Left ventricle myocardium superior (tissue), 1 donor: ENCODE measurements at regions not wholly inside any gene's neighbourhood (a gene's known extent, or its start where the extent isn't known, plus 50 kb on each side); places are given as distances from the start of the nearest gene placed in this dataset.

Experiments used
- ATAC-seq: fragments of 200-7000 bp; cut with Tn5 transposase; one replicate; pipeline ENCODE4 v1.9.1; 2020; ENCODE audit warnings: mild to moderate bottlenecking, moderate library complexity
- DNase-seq: peaks from one replicate; pipeline ENCODE4 v3.0.0-alpha.2; 2020
- intact Hi-C: fragments of 100-400 bp; cut with micrococcal nuclease; formaldehyde crosslinking; loops from one replicate; pipeline ENCODE4 v1.11.0; 2022
- donor health status: DM: no; HTN: yes; CAD: no; lungs with severe emphysema.

DNA sequence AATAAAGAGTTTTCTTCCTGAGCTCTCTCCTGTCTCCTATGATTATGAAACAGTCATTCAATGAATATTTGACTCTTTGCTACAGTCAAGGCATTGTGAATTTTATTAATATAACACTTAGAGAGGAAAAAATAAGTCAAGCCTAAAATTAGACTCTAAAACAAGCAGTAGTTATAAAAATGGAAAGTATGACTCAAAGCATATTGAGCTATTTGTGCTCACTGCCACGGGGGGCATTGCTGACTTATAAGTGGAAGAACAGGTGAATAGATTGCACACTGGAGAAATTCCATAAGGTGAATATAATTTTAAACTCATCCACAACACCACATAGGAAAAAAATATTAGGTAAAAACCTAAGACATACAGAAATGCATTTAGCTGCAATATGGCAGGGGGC is 87.7 kb upstream of the CCDC196 start:
- intact Hi-C loops: no loop called here
- no peak for DNase-seq
- ATAC-seq: peak; percentile 62

DNA sequence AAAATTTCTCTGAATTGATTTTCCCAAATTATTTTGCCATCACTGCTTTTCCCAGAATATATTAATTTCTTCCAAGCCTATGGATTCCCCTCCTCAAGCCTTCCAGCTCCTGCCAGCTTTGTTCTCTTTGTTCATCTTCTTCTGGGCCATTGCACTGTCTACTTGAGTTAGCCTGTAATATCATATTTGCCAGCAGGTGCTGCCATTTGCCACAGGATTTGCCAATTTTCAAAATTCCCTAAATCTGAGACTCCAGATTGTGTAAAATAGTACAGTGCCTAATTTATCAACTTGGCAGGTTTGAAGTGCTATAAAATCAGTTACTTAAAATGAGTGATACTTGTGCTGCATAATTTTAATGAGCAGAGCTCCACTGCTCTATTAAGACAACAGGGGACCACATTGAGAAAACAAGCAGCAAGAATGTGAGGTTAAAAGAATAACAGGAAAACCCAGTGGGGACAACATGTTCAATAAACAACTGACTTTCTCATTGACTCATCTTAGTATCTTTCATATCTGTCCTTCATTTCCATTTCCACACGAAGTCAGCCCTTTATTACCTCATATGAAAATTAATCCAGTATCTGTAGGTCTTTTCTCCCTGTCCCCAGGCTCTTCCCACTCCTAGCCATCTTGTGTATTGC is 84.6 kb upstream of the CCDC196 start:
- intact Hi-C loops: no loop called here
- ATAC-seq: peak; percentile 63

DNA sequence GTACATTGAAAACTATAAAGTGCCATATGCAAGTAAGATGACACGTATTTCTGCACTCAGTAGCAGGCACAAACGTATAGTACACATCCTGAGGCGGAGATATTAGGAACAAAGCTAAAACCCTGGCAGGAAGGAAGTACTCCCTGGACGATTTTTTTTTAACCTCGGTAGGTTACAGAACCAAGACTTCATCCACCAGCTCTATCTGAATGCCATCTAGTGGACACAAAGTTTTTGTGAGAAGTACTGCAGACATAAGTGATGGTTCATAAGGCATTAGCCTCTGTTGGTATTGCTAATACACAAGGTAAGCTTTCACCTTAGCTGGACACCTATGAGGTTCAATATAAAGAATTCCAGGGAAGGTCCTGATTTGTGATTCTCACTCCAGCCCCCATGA is 83.0 kb upstream of the CCDC196 start:
- no peak for DNase-seq
- intact Hi-C loops: no loop called here
- peak; percentile 43 for ATAC-seq

More for the DNA sequence above, 84.6 kb upstream of the CCDC196 start:
- DNase-seq: no peak

DNA sequence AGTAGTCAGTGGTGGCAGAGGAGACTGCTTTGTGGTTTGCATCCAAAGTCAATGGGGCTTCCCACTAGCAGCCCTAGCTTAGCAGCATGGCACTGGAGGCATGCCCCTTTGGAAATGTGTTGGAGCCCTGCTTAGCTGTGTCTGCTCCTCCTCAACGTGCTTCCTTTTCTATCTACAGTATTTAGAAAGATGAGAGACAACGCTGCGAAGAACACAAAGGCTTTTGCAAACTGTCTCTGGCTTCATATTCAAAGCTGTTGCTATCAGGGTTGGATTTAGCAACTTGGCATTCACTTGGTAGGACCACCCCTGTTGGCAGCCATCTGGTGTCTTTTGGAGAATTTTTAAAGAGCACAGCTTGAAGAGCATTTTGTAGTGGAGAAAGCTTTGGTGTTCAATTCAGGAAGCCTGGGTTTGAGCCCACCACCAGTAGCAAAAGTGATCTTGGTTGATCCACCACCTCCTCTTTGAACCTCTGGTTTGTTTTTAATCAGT is 82.1 kb upstream of the CCDC196 start:
- intact Hi-C loops: no loop called here
- no peak for DNase-seq
- ATAC-seq: no peak

DNA sequence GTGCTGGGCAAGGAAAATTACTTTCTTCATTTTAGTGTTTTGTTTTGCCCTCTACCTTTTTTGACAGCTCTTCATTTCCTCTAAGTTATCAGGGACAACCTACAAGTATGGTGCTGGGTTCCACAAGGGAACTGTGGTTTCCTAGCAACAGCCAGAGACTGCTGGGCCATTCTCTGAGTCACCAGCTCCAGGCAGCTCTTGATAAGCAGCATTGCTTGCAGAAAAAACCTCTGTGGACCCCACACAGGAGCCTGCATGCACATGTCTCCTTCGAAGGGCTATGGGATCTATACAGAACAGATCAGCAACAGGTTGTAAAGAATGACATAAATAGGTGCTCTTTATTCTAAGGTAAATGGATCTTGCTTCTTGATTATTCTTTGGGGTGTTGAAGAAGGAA is 81.0 kb upstream of the CCDC196 start:
- peak; percentile 57 for ATAC-seq

DNA sequence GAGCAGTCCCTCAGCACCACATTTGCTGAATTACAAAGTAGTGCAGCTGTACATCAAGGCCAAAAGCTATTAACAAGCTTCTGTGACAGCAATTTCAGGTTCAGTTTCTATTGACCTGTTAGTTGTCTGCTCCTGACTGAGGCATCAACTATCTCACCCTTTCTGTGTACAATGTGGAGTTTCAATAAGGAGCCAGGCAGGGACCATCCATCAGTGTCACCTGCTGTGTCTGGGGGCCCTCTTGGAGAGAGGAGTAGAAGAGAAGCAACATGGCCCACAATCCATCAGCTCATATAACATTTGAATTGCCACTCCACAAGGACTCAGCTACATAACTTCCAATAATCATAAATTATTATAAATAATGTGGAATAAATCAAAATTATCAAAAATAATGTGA is 72.3 kb upstream of the CCDC196 start:
- intact Hi-C loops: no loop called here
- ATAC-seq (no peak), DNase-seq (no peak)

More for the DNA sequence above, 81.0 kb upstream of the CCDC196 start:
- intact Hi-C loops: no loop called here
- DNase-seq: no peak

DNA sequence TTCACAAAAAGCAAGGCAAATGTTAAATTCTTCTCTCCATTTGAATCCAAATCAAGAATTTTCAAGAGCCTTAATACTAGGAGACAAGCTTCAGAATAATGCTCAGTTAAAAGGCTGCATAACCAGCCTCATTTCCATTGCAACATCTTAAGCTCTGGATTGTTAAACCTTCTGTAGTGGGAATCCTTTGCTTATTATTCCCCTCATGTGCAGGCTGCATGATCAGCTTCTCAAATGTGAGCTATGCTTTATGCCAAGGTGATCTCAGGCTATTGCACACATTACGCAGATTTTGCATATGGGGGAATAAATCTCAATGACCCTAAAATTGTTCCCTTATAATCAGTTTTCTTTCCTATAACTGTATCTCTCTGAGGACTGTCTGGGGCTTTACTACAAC is 71.7 kb upstream of the CCDC196 start:
- intact Hi-C loops: no loop called here

DNA sequence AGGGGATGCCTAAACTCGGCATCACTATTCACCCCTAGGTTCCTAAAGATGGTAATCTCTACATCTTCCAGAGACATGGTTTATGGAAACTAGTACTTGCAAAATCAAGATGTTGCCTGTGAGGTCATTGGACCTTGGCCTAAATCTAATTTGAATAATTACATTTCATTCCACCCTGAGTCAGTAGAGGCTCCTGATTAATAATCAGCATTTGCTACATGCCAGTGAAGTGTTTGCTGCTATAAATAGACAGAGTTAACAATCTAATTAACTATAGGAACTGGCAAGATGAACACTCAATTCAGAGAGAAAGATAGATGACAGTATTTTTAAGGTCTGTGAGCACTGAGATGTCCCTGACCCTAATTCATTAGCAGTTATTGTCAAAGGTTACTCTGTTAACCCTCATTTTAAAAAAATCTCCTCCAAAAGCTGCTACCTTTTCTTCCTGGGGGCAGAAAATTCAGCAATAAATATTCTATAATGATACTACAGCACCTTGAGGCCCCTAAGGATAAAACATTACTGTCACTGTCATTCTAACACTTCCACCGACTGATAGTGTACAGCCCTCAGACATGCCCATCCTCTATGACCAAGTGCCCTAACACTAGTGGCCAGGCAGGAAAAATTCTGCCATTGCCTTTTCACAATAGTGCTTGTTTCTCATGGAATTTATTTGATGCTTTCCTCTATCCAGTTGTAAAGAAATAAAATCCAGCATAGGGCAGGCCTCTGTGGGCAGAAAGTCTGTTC is 65.7 kb upstream of the CCDC196 start:
- DNase-seq: no peak
- ATAC-seq: no peak
- intact Hi-C loops: no loop called here

More for the DNA sequence above, 71.7 kb upstream of the CCDC196 start:
- no peak for ATAC-seq
- no peak for DNase-seq

DNA sequence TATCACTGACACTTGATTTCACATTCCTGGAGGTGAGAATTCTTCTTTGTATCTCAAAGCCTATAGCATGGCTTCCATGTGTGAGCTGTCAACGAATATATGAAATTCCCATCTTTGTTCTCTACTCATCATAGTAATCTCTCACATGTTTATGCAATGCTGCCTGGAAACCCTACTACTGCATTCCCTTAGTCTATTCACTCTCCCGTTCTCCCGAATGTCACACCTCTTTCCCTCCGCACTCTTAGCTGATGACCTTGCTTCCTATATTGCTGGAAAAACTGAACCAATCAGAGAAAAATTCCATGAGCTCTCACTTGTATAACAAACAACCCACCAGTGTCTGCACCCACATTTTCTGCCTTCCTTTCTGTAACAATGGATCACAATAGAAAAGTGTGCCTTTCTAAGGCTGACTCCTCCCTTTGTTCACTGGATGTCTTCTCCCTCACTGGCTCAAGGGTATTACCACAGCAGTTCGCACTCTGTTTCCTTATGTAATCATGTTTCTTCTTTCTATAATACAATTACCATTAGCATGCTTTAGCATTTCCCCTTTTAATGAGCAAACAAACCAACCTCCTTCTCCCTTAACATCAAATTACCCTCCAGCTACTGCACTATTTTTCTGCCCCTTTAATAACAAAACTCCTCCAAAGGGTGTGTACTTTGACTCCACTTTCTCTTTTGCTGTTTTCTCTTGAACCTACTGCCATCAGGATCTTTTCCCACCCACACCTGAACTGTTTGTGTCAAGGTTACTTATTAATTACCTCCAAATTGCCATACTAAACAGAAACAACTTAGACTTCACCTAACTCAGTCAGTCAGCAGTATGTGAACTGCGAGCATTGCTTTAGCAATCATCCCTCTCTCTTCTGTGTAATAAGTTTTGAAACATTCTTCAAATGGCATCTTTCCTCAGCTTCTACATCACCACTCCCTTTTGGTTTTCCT is 63.9 kb upstream of the CCDC196 start:
- DNase-seq: no peak
- ATAC-seq: no peak
- intact Hi-C loops: no loop called here

DNA sequence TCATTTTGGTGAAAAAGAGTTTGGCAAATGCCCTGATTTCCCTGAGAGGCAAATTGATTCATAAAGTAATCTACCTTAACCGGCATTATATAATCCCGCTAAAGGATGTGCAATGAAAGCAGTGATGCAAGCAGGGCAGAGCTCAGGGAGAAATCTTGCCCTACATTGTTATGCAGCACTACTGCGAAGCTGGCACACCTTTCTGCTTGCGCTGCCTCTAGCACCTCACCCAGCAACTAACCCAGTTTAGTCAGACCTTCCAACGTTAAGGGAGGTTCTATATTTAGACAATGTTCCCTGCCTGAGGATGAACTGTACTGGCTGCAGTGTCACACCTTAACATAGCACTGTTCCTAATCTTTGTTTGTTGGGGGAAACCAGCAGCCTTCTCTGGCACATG is 60.8 kb upstream of the CCDC196 start:
- ATAC-seq (peak; percentile 97), DNase-seq (peak; percentile 61)
- intact Hi-C loops: no loop called here

DNA sequence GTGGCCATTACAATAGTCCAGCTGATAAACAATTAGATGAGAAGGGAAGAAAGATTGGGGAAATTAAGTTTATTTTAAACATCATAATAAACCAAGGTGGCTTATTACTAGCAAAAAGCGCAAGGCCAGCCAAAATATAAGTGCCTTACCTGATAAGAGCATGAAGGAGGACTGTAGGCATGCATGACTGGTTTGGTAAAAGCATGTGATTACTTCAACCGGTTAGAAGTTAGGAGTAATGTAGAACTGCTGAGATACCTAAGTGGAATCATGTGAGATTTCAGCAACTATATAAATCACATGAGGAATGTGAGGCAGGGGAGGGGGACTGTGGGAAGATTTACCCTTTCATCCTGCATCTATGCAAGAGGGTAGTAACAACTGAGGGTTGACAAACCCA is 59.7 kb upstream of the CCDC196 start:
- intact Hi-C loops: no loop called here
- peak; percentile 81 for ATAC-seq
- no peak for DNase-seq

DNA sequence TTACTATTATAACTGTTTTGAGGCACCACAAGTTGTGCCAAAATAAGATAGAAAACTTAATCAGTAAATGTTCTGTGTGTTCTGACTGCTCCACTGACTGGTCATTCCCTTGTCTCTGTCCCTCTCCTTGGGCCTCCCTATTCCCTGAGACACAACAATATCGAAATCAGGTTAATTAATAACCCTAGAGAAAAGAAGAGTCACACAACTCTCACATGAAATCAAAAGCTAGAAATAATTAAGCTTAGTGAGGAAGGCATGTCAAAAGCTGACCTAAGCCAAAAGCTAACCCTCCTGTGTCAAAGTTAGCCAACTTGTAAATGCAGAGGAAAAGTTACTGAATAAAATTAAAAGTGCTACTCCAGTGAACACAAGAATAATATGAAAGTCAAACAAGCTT is 53.8 kb upstream of the CCDC196 start:
- intact Hi-C loops: no loop called here
- no peak for DNase-seq
- ATAC-seq: no peak

DNA sequence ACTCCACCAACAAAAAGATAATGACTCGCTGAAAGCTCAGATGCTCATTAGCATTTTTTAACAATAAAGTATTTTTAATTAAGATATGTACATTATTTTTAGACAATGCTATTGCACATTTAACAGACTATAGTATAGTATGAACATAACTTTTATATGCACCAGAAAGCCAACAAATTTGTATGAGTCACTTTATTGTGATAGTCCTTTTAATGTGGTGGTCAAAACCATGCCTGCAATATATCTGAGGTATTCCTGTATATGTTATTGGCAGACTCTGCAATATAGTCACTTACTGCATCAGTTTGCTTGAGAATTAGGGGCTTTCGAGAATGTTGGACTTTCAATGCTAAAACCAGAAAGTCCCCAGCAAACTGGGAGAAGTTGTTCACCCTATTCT is 51.7 kb upstream of the CCDC196 start:
- intact Hi-C loops: no loop called here
- DNase-seq: no peak

DNA sequence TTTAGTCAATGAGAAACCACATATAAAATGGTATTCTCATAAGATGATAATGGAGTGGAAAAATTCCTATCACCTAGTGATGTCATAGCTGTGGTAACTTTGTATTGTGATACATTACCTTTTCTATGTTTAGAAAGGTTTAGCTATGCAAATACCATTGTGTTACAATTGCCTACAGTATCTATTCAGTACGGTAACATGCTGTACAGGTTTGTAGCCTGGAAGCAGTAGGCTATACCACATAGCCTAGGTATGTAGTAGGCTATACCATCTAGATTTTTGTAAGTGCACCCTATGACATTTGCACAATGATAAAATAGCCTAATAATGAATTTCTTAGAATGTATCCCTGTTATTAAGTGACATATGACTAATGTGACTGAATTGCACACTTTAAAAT is 50.5 kb upstream of the CCDC196 start:
- DNase-seq: no peak
- ATAC-seq: no peak
- intact Hi-C loops: no loop called here

More for the DNA sequence above, 51.7 kb upstream of the CCDC196 start:
- ATAC-seq: no peak
